HFFc6 (cell line): ENCODE measurements at regions not wholly inside any gene's neighbourhood (a gene's known extent, or its start where the extent isn't known, plus 50 kb on each side); places are given as distances from the start of the nearest gene placed in this dataset.
"Not testable (repeated sequence)": the region's sequence is repeated elsewhere in the genome, so short reads cannot be mapped to it uniquely, and the experiment has no call there.

ENCODE experiments used
- DNase-seq: peaks from one replicate; pipeline ENCODE4 v3.0.0-alpha.2; 2018
- H3K27ac Mint-ChIP-seq: 2 replicates; pipeline ENCODE4 v1.8.0; 2020; ENCODE audit warnings: mild to moderate bottlenecking, mixed read lengths
- H3K27me3 Mint-ChIP-seq: 2 replicates; pipeline ENCODE4 v1.8.0; 2021; ENCODE audit warnings: mild to moderate bottlenecking, moderate library complexity, mixed read lengths; ENCODE audit not compliant: insufficient read depth
- H3K36me3 Mint-ChIP-seq: 2 replicates; pipeline ENCODE4 v1.8.0; 2021; ENCODE audit warnings: low read depth, mixed read lengths
- H3K4me1 Mint-ChIP-seq: 2 replicates; pipeline ENCODE4 v1.8.0; 2020; ENCODE audit warnings: low read depth, mixed read lengths
- H3K4me3 Mint-ChIP-seq: 2 replicates; pipeline ENCODE4 v1.8.0; 2020; ENCODE audit warnings: mild to moderate bottlenecking, moderate library complexity, mixed read lengths
- H3K9me3 Mint-ChIP-seq: 2 replicates; pipeline ENCODE4 v1.8.0; 2020; ENCODE audit warnings: mild to moderate bottlenecking, mixed read lengths
- TF ChIP-seq, protein P1 (sequence below): fragments of 200-600 bp; sonication (generic); IDR thresholded peaks from 2 replicates; pipeline ENCODE4 v1.5.0; 2021; ENCODE audit warnings: antibody characterized with exemption, mild to moderate bottlenecking

DNA sequence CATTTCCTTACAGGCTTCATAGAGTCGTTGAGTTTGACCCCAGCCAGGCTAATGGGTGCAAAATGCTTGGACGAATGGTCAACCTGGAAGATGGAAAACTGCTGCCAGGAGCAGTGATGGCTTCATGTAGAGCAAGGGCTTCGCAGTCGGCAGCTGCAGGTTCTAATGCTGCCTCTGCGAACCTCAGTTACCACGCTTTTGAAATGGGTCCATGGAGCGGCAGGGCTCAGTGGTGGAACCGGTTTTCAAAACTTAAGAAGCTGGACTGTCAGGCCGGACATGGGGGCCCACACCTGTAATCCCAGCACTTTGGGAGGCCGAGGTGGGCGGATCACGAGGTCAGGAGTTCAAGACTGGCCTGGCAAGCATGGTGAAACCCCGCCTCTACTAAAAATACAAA is 55.9 kb upstream of the PRR5 start:
- Mint-ChIP-seq H3K27ac (no peak overlapping the region), H3K36me3 (no peaks in the 10 kb centered on the region), H3K27me3 (peaks cover 4% of the 10 kb centered on the region), H3K4me1 (peaks cover 14% of the 10 kb centered on the region), H3K9me3 (no peaks in the 10 kb centered on the region), H3K4me3 (no peak overlapping the region)
- TF ChIP-seq, protein P1, sequence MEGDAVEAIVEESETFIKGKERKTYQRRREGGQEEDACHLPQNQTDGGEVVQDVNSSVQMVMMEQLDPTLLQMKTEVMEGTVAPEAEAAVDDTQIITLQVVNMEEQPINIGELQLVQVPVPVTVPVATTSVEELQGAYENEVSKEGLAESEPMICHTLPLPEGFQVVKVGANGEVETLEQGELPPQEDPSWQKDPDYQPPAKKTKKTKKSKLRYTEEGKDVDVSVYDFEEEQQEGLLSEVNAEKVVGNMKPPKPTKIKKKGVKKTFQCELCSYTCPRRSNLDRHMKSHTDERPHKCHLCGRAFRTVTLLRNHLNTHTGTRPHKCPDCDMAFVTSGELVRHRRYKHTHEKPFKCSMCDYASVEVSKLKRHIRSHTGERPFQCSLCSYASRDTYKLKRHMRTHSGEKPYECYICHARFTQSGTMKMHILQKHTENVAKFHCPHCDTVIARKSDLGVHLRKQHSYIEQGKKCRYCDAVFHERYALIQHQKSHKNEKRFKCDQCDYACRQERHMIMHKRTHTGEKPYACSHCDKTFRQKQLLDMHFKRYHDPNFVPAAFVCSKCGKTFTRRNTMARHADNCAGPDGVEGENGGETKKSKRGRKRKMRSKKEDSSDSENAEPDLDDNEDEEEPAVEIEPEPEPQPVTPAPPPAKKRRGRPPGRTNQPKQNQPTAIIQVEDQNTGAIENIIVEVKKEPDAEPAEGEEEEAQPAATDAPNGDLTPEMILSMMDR, result no peak
- no peak for DNase-seq

DNA sequence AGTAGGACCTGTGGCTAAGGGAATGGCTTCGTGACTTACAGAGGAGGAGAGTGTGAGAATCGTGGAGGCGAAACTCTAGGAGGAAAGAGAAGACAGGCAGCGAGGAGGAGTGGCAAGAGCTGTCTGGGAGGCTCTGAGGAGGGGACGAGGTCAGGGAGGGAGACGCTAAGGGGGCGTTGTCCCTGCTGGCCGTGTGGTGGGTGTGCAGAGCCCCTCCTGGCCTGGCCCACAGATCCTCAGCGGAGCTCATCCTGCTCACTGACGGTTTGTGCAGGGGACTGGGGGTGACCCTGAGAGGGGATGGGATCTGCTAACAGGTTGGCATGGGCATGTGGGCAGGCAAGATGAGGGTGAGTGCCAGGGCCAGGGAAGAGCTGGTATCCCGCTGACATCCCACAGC is 56.5 kb upstream of the PRR5 start:
- Mint-ChIP-seq H3K27me3 (peaks cover 4% of the 10 kb centered on the region), H3K9me3 (no peaks in the 10 kb centered on the region), H3K36me3 (no peaks in the 10 kb centered on the region), H3K4me1 (peaks cover 14% of the 10 kb centered on the region), H3K27ac (no peak overlapping the region), H3K4me3 (no peak overlapping the region)
- DNase-seq, result no peak
- TF ChIP-seq, protein P1, result no peak

DNA sequence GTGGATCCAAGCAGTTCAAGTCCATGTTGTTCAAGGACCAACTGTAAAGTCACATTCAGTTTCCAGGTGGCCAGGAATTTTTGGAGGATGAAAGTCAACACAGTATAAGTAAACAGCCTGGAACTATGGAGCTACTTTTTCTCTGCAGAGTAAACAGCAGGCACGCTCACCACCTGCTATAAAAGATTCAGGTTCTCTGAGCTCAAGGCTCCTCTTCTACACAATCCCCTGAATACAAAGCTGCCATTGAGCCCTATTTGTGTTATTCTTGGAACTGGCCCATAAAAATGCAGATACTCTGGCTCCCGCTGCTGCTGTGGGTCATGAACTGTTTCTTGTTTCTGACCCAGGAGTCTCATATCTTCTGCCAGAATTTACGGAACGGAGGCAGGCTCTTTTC is 56.9 kb upstream of the PRR5 start:
- H3K27me3 Mint-ChIP-seq, result peaks cover 4% of the 10 kb centered on the region
- no peak overlapping the region for H3K4me3 Mint-ChIP-seq
- no peaks in the 10 kb centered on the region for H3K9me3 Mint-ChIP-seq
- no peak for DNase-seq
- TF ChIP-seq, protein P1, result no peak
- H3K27ac Mint-ChIP-seq, result no peak overlapping the region
- peaks cover 14% of the 10 kb centered on the region for H3K4me1 Mint-ChIP-seq
- no peaks in the 10 kb centered on the region for H3K36me3 Mint-ChIP-seq

DNA sequence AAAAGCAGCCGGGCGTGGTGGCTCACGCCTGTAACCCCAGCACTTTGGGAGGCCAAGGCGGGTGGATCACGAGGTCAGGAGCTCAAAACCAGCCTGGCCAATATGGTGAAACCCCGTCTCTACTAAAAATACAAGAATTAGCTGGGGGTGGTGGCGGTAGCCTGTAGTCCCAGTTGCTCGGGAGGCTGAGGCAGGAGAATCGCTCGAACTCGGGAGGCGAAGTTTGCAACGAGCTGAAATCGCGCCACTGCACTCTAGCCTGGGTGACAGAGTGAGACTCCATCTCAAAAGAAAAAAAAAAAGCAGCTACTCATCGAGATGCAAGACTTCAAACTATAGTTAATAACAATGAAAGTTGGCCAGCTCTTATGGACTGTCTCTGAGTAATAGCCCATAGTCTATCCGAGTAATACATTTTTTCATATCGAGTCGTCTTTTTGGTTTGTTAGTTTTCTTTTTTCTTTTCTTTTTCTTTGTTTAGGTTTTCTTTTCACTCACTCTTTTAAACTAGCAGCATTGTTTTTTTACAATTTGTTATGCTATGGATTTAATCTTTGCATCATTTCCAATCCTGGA is 58.4 kb upstream of the PRR5 start:
- not testable (repeated sequence) for H3K27me3 Mint-ChIP-seq, DNase-seq, H3K36me3 Mint-ChIP-seq, H3K27ac Mint-ChIP-seq, H3K9me3 Mint-ChIP-seq, H3K4me3 Mint-ChIP-seq
- peaks cover 14% of the 10 kb centered on the region for H3K4me1 Mint-ChIP-seq

DNA sequence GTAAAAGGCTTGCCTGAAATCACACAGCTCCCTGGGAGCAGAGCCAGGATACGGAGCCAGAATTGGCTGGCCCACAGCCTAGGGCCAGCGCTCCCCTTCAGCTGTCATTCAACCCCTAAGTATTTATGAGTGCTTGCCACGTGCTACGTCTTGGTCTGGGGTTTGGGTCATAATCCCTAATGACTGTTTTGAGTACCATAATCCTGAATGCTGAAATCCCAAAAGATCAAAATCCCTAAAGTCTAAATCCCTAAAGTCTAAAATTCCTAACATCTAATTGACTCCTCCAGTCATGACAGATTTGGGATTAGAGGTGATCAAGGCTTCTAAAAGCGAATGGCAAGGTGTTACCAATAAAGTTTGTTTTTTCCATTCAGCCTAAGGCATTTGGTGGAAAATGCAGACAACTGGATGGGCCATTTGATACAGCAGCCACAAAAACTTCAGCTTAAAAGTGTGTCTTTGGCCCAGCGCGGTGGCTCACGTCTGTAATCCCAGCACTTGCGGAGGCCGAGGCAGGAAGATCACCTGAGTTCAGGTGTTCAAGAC is 59.8 kb upstream of the PRR5 start:
- no peaks in the 10 kb centered on the region for H3K9me3 Mint-ChIP-seq
- DNase-seq, result no peak
- H3K36me3 Mint-ChIP-seq, result no peaks in the 10 kb centered on the region
- TF ChIP-seq, protein P1, result no peak
- peaks cover 13% of the 10 kb centered on the region for H3K4me1 Mint-ChIP-seq
- H3K4me3 Mint-ChIP-seq, result no peak overlapping the region
- no peak overlapping the region for H3K27ac Mint-ChIP-seq
- peaks cover 5% of the 10 kb centered on the region for H3K27me3 Mint-ChIP-seq

DNA sequence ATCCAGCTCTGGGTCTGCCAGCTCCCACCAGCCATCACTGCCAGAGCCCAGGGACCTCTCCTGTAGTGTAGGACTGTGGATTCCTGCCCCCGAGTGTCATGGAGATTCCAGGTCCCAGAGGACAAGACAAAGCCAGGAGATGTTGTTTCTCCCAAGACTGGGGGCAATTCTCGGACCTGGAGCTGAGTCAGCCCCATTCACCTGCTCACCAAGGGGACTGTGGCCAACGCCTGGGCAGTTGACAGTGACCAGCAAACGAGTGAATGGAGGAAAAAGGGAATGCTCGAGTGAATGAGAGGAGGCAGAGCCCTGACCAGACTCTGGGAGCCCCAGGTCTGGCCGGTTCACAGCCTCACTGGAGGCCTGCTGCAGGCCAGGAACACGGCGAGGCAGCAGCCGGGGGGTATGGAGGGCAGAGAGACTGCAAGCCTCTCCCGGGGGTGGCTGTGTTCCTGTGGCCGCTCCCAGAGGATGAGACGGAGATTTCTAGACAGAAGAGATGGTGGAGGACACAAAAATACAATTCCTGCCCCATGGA is 61.3 kb upstream of the PRR5 start:
- Mint-ChIP-seq H3K36me3 (no peaks in the 10 kb centered on the region), H3K9me3 (no peaks in the 10 kb centered on the region), H3K4me3 (no peak overlapping the region), H3K27ac (no peak overlapping the region), H3K4me1 (peaks cover 13% of the 10 kb centered on the region), H3K27me3 (peaks cover 7% of the 10 kb centered on the region)
- TF ChIP-seq, protein P1, result no peak
- no peak for DNase-seq
